HG03439 (cell line): ENCODE measurements at regions not wholly inside any gene's neighbourhood (a gene's known extent, or its start where the extent isn't known, plus 50 kb on each side); places are given as distances from the start of the nearest gene placed in this dataset.

Experiments
- ATAC-seq: cut with Tn5 transposase; IDR thresholded peaks from one replicate; pipeline ENCODE4 v1.9.1; 2021; ENCODE audit warnings: mild to moderate bottlenecking, moderate library complexity; ENCODE audit not compliant: unreplicated experiment

DNA sequence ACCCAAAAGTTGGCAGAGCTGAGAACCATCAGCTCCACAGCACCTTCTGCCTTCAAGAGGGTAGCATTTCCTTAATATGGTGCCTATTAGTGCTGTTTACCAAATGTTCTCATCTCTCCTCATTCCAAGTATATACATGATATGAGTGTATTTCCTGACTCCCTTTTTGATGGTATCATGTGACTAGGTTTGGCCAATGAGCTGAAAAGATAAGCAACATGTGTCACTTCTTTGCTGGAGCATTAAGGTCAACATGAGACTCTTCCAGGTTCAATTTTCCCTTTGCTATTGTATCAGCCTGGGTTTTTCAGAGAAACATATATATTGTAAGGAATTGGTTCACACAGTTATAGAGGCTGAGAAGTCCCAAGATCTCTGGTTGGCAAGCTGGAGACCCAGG, 310.9 kb downstream of the HRH4 start:
- no peak for ATAC-seq

DNA sequence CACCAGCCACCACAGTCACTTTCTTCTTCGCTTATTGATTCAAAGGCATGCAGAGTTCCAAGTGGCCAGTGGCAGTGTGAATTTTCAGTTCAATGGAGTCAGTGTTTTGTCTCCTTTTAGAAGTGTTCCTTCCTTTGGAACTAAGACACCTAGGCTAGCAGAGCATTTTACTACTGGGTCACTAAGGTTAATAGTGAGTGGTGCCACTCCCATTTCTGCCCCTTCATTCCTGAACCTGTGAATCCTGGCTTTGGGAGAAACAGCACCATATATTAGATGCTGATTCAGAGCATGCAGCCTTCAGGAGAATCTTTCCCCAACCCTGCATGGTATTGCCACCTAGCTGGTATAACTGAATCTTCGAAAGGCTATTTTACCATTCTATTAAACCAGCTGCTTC, 312.7 kb downstream of the HRH4 start:
- ATAC-seq, result no peak

DNA sequence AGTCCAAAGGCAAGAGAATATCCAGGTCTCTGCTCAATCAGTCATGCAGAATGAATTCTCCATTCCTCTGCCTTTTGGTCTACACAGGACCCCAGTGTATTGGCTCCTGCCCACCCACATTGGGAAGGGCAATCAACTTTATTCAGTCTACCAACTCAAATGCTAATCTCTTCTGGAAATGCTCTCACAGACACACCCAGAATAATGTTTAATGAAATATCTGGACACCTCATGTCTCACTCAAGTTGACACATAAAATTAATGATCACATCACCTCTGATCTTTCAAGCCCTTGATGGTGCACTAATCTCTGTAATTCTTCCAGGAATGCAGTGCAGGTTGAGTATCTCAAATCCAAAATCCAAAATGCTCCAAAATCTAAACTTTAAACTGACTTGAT, 315.6 kb downstream of the HRH4 start:
- ATAC-seq, result no peak

DNA sequence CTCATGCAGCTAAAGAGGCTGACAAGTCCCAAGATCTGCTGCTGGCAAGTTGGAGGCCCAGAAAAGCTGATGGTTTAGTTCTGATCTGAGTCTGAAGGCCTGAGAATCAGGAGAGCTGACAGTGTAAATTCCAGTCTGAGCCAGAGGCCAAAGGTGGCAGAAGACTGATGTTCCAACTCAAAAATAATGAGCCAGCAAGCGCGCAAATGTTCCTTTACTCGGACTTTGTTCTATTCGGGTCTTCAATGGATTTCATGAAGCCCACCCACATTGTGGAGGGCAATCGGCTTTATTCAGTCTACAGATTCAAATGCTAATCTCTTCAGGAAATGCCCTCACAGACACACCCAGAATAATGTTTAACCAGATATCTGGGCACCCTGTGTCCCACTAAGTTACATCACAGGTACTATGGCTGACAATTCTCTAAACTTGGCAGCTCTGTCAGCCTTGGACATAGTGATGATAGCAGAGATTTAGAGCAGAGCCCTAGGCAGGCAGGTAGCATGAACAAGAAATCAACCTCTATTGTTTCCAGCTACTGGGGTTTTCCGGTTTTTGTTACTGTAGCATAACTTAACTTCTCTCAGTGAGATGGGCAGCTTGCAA, 318.5 kb downstream of the HRH4 start:
- no peak for ATAC-seq

DNA sequence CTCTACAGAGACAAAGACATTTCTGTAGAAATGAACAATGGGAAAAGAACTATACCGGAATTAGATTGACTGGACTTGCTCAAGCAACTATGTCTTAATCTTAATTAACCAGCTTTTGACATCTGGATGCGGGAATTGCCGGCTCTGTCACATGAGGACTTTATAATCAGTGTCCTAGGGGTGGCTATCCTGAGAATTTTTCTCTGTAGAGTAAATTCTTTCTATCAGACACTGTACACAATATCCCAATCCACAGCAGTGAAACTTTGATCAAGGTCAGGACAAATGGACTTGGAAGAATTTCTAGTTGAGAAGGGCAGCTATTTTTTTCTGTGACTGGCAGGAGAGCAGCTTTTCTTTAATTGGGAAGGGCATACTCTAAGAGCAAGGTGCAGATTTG, 322.1 kb downstream of the HRH4 start:
- ATAC-seq, result no peak

DNA sequence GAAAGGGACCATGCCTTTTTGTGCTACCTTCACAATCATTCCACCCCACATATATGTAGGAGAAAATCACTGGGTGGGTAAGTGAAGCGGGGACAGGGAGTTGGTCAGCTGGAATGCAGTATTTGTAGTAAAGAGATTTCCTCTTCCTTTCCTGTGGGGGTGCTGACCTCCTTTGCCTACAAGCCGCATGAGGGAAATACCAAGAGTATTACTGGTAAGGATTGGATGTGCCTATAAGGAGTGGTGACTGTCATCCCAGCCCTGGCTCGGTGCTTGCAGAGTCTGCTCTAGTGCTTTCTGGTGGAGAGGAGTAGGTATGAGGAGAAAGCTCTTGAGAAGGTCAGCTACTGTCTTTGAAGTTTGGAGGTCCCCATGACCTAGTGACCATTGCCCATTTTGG, 324.6 kb downstream of the HRH4 start:
- ATAC-seq, result no peak

DNA sequence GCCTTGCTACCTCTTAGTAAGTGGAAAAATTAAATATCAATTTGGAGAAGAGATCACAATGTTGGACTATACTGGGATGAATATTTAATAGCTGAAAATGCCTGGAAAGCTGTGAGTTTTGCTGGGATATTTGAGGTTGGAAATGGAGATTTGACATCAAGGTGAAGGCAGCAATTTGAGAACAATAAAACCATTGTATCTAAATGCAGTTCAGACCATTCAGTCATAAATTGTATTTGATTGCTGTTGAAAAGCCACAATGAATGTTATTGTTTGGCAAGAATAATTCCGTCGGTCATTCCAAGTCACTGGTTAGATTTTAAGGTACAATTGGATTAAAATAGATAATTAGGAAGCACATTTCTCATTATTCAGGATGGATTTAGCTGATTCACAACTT, 325.6 kb downstream of the HRH4 start:
- ATAC-seq, result no peak

DNA sequence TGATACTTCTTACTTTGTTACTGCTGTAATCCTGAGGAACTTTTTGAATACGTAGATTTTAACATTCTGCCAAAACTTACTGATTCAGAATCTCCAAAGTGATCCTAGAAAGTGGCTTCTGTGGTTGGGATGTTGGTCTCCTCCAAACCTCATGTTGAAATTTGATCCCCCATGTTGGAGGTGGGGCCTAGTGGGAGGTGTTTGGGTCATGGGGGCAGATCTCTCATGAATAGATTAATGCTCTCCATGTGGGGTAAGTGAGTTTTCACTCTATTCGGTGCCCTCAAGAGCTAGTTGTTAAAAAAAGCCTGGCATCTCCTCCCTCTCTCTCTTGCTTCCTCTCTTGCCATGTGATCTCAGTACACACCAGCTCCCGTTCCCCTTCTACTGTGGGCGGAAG, 329.9 kb downstream of the HRH4 start:
- no peak for ATAC-seq

DNA sequence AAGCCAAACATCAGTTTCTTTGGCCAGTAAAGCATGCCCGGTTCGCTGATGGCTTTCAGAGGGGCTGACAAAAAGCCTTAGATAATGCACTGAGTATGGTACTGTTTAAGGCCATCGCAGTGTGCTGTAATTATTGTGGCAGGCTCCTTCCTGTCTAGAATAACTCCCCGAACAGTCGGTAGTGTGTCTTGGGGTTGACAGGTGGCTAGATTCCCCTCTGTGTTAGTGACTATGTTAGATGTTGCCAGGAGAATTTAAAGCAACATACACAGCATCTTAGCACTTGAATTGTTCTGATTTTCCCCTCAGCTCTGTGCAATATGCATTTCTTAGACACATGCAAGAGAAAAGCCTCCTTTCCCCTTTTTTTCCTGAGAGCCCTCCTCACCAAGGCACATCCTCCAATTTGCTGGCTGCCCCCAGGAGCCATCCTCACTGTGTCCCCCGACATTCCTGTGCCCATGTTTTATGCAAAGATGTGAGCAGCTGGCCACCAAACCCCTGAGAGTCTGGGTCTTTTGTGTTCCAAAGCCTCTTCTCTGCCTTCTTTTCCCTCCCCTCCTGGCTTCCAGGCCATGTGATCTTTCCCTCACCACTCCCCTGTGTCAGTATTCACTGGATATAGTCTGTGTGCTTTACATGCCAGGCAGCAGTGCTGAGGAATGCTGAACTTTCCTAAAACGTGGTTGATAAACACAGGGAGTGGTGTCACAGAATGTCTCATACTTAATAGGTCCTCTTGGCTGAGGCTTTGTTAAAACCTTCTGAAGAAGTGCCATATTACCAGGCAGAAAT, 331.5 kb downstream of the HRH4 start:
- no peak for ATAC-seq

DNA sequence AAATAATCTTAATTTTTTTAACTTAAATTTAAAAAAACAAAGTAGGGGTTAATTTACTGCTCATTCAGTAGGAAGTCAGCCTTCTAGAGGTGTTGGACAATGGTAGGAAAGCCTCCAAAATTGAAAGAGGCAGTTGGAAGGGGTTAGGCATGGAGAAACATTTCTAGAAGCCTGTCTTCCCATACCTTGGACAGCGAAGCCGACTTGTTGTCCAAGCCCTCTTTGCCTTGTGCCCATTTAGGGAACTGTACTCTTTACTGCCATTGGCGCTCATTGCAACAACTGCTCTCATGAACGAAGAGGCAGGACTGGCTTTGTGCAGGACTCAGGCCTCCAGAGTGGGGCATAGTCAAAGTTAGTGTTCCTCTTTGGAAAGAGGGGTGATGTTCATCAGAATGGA, 333.3 kb downstream of the HRH4 start:
- ATAC-seq, result no peak

DNA sequence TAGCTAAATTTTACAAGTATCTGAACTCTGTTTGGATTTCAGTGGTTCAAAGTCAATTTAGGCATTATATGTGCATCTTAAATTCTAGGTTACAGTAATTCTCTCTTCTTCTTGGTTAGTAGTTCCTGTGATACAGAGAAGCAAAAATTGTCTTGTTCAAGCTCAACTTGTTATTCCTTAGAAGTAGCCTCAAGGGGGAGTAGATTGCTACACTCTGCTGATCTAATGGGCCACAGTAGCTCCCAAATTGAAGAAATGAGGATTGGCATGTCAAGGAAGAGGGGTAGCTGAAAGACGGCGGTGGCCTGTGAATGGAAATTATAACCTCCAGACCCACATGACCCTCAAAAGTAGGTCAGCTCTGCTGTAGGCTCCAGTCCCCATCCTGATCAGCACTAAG, 334.7 kb downstream of the HRH4 start:
- ATAC-seq, result no peak

DNA sequence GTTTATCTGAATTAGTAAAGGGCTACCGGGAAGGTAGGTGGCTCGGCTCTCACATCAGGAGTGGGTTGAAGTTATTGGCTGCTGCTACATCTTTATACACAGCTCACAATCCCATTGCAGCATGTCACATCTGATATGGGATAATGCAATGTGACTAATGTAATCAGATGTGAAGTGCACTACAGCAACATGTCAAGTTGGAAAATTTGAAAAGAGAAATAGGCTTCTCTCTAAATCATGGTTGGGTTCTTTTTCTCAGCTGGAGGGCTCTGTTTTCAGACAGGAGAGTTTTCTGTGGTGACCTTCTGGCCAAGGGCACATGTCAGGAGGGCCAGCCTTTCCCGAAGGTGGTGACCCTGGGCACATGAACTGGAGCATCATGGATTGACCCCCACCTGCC, 337.5 kb downstream of the HRH4 start:
- ATAC-seq, result no peak

DNA sequence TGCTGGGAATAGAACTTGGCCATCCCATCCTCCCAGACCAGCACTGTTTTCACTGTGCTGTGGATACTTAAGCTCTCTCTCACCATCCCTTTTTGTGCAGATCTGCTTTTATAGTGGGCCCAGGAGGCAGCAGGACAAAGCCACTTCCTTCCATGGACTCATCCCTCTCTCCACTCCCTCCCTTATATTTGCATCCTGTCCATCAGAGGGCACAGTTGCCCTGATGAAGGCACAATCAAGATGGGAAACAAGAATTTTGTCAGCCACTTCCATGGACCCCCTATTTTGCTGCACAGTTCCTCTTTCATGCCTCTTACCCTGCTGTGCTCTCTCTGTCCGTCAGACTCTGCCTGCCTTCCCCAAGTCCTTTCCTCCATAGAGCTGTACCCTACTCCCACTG, 338.7 kb downstream of the HRH4 start:
- ATAC-seq, result no peak

DNA sequence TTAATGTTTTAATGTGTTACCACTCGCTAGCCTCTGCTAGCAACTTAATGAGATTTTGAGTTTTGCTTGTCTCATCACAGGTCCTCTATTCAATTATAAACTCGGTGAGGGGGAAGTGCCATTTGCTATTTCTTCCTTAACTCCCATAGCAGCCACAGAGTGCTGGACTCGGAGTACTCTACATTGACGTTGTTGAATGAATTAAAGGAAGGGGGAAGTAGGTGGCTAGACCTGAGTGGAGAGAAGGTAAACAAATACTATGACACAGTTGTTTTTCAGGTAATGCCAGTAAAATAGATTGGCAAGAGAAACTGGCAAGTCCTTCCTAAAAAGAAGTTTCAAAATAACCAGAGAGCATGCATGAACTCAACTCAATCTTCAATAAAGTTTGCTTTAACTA, 339.3 kb downstream of the HRH4 start:
- ATAC-seq, result no peak

DNA sequence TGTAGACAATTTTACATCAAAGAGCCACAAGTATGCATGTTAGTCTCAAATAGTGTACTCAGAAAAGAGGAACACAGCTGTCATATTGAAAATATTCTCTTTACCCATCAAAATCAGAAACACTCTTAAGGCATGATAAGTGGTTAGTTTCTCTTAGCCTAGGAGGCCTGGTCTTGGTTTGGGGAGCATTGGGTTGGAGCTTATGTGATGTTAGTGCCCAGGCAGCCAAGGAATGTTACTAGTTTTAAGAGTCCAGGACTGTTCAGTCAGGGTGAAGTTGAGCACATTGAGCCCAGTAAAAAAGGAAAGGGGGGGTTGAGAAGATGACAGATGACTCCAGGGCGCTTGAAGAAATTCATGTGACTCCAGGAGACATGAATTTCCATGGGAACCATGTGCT, 340.6 kb downstream of the HRH4 start:
- no peak for ATAC-seq

DNA sequence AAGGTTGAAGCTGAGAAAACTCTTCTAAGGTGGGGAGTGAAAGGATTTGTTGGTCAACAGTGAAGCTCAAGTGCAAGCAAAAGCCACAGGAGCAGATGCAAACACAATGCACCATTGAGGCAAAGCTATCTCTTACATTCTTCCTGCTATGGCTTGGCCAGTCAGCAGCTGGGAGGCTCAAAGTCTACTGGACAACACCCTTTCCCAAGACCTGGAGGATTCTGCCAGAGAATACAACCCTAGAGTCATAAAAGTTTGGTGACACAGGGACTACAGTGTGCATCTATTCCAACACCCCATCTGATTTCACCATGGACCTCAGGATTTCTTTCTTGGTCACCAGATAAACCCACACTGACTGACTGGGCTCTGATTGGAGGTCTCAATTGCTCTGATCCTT, 342.0 kb downstream of the HRH4 start:
- no peak for ATAC-seq

DNA sequence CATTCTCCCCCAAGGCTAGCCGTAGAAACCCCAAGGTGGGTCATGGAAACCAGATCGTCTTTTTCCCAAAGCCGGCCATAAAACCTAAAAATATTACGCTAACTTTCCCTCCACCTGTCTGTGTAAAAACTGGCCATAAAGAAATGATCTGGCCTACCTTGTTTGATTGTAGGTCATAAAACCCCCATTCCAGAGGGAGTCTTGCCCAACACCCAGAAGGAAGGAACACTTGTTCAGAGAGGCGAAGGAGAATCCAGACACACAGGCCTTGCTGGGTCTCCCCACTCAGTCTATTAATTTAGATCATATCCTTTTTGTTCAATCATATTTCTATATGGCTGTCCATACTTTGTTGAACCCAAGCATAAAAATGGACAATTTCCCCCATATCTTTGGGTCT, 344.7 kb downstream of the HRH4 start:
- ATAC-seq, result no peak

DNA sequence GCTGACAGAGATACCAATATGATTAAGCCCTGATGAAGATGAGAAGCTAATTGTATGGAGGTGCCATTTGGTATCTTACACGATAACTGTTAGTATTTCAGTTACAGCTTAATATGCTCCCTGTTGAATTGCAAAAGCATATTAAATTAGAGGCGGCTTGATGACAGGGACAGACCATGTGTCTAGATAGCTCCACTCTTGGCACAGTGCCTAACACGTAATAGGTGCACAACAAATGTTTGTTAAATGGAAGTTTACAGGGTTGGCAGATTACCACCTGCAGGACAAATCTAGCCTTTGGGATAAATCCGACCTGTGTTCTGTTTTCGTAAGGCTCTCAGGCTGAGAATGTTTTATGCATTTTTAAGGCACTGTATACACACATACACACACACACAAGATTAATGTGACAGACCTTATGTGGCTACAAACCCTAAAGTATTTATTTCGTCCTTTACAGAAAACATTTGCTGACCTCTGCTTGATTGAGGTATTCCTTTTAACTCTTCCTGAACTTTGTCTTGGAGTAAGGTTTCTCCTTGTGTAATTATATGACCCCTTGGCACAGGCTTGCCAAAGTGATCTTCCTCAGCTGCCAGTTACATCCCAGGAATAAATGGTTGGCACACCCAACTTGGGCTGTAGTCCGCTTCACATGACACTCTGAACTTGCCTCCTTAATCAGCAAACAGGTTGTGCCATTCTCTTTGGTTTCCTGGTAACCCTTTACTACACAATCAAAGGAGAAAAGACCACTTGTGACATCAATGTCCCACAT, 348.9 kb downstream of the HRH4 start:
- ATAC-seq, result no peak

DNA sequence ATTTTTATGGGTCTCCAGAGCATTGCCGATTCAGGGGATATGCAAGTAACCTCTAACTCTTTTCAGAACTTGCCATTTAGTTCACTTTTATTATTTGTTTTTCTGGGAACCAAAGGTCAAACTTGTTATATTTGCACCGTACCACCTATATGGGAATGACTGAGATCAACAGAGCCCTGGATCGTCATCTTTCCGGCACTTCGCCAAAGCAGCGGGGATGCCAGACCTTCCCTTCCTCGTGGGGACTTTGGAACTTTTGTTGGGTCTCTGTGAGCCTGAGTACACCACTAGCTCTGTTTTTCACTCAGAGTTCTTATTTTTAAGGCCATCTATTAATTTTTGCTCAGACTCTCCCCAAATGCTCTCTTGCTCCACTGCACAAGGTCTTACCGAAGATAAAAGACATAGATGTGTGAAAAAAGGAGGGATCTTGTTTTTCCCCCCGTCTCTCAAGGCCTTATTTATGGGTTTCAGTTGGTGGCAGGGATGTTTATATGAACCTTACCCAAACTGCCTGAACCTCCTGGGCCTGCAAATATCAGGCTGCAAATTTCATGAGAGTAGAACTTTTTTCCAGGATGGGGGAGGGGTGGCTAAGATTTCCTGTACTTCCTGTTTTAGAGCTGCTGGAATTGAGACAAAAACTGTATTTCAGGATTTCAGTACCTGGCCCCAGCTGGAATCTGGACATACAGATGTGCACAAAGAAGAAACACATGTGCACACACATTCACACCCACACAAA, 350.3 kb downstream of the HRH4 start:
- ATAC-seq, result no peak

DNA sequence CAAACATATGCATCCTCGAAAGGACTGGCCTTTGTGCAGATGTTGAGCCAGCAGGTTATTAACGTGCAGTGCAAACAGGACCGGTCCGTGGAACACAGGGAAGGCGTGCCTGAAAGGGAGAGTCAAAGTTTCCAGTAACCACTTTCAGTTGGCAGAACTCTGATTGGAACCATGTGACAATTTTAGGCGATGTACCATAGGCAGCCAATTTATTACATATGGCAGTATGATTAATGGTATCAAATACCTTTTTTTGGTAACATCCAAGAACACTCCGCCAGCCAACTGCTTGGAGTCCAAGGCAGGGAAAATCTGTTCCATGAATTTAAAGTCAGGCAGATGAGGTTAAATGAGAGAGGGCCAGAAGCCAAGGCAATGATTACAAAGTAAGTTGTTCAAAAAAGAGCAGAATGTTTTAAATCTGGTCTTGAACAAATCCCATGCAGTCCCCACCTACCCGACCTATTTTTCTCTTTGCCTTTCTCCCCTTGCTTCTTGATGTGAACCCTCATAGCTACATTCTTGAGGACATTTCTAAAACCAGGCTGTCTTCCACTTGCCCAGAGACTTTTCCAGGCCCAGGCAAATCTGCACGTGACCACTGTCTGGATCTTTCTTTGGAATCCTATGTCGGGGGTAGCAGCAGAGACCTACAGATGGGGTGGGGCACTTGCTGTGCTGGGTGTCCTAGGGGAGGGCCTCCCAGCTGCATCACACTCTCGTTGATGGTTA, 351.7 kb downstream of the HRH4 start:
- ATAC-seq, result no peak

DNA sequence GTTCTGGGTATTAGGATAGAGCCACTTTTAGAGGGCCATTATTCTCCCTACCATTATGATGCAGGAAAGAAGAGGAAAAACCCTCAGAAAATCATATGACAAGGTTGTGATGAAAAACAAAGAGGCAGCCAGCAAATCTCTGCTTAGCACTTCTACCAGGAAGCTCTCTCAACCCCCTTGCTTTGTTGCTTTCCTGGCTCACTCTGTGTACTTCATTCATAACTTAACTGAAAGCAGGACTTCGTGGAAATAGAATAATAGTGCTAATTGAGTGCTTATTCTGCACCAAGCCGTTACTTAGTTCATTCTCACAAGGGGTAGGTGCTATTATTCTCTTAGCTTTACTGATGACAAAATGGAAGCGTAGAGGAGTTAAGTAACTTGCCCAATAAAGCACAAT, 354.1 kb downstream of the HRH4 start:
- no peak for ATAC-seq
